ENCODE measurements at regions not wholly inside any gene's neighbourhood (a gene's known extent, or its start where the extent isn't known, plus 50 kb on each side); places are given as distances from the start of the nearest gene placed in this dataset.

GRCh38 chr5:124102486-124102885 is 590.5 kb downstream of the CSNK1G3 start:
- Histone ChIP-seq H3K36me3 (ENCODE audit: control insufficient read depth, insufficient read depth, low read length) (no peaks in the 10 kb centered on the region), H3K4me3 (ENCODE audit: extremely low read depth, insufficient read depth, low read length, poor library complexity, severe bottlenecking) (no peak overlapping the region), H3K9me3 (ENCODE audit: control insufficient read depth, low read length) (no peaks in the 10 kb centered on the region), H3K4me1 (ENCODE audit: control insufficient read depth, insufficient read depth, low read length, poor library complexity, severe bottlenecking) (no peaks in the 10 kb centered on the region), H3K27ac (ENCODE audit: low read depth, low read length, severe bottlenecking) (no peak overlapping the region)
- no CpG with 5 or more reads among the region's 3 CpGs for WGBS, 2 experiments (ENCODE audit: insufficient coverage in 2 of 2)

- Histone ChIP-seq H3K27ac (ENCODE audit: low read depth, low read length, severe bottlenecking) (no peak overlapping the region), H3K4me1 (ENCODE audit: control insufficient read depth, insufficient read depth, low read length, poor library complexity, severe bottlenecking) (no peaks in the 10 kb centered on the region), H3K9me3 (ENCODE audit: control insufficient read depth, low read length) (no peaks in the 10 kb centered on the region), H3K36me3 (ENCODE audit: control insufficient read depth, insufficient read depth, low read length) (no peaks in the 10 kb centered on the region), H3K4me3 (ENCODE audit: extremely low read depth, insufficient read depth, low read length, poor library complexity, severe bottlenecking) (no peak overlapping the region)
- no CpG with 5 or more reads among the region's 1 CpG for WGBS, 2 experiments (ENCODE audit: insufficient coverage in 2 of 2)
Measured at GRCh38 chr5:124093658-124094057, 581.7 kb downstream of the CSNK1G3 start.

GRCh38 chr5:124090115-124090514 is 578.1 kb downstream of the CSNK1G3 start:
- Histone ChIP-seq H3K27ac (ENCODE audit: low read depth, low read length, severe bottlenecking) (no peak overlapping the region), H3K9me3 (ENCODE audit: control insufficient read depth, low read length) (no peaks in the 10 kb centered on the region)
- 100% methylated on average over 2 of the region's 3 CpGs; no CpG with 5 or more reads in 1 of the 2 experiments for WGBS, 2 experiments (ENCODE audit: insufficient coverage in 2 of 2)

GRCh38 chr5:124089578-124089977 is 577.6 kb downstream of the CSNK1G3 start:
- Histone ChIP-seq H3K27ac (ENCODE audit: low read depth, low read length, severe bottlenecking) (no peak overlapping the region), H3K9me3 (ENCODE audit: control insufficient read depth, low read length) (no peaks in the 10 kb centered on the region)
- 0% methylated on average over 1 of the region's 2 CpGs; no CpG with 5 or more reads in 1 of the 2 experiments for WGBS, 2 experiments (ENCODE audit: insufficient coverage in 2 of 2)

More at GRCh38 chr5:124090115-124090514, 578.1 kb downstream of the CSNK1G3 start:
- Histone ChIP-seq H3K4me3 (ENCODE audit: extremely low read depth, insufficient read depth, low read length, poor library complexity, severe bottlenecking) (no peak overlapping the region), H3K4me1 (ENCODE audit: control insufficient read depth, insufficient read depth, low read length, poor library complexity, severe bottlenecking) (no peaks in the 10 kb centered on the region), H3K36me3 (ENCODE audit: control insufficient read depth, insufficient read depth, low read length) (no peaks in the 10 kb centered on the region)

GRCh38 chr5:124088289-124089032 is 576.5 kb downstream of the CSNK1G3 start:
- WGBS, 2 experiments (ENCODE audit: insufficient coverage in 2 of 2) = no CpG with 5 or more reads among the region's 5 CpGs
- Histone ChIP-seq H3K27ac (ENCODE audit: low read depth, low read length, severe bottlenecking) (no peak overlapping the region), H3K4me3 (ENCODE audit: extremely low read depth, insufficient read depth, low read length, poor library complexity, severe bottlenecking) (no peak overlapping the region)

More at GRCh38 chr5:124089578-124089977, 577.6 kb downstream of the CSNK1G3 start:
- Histone ChIP-seq H3K4me3 (ENCODE audit: extremely low read depth, insufficient read depth, low read length, poor library complexity, severe bottlenecking) (no peak overlapping the region), H3K36me3 (ENCODE audit: control insufficient read depth, insufficient read depth, low read length) (no peaks in the 10 kb centered on the region), H3K4me1 (ENCODE audit: control insufficient read depth, insufficient read depth, low read length, poor library complexity, severe bottlenecking) (no peaks in the 10 kb centered on the region)

GRCh38 chr5:124087752-124088151 is 575.8 kb downstream of the CSNK1G3 start:
- Histone ChIP-seq H3K36me3 (ENCODE audit: control insufficient read depth, insufficient read depth, low read length) (no peaks in the 10 kb centered on the region), H3K9me3 (ENCODE audit: control insufficient read depth, low read length) (no peaks in the 10 kb centered on the region), H3K4me1 (ENCODE audit: control insufficient read depth, insufficient read depth, low read length, poor library complexity, severe bottlenecking) (no peaks in the 10 kb centered on the region), H3K4me3 (ENCODE audit: extremely low read depth, insufficient read depth, low read length, poor library complexity, severe bottlenecking) (no peak overlapping the region), H3K27ac (ENCODE audit: low read depth, low read length, severe bottlenecking) (no peak overlapping the region)
- WGBS, 2 experiments (ENCODE audit: insufficient coverage in 2 of 2) = 8 to 30% methylated on average over 2 of the region's 2 CpGs

More at GRCh38 chr5:124088289-124089032, 576.5 kb downstream of the CSNK1G3 start:
- Histone ChIP-seq H3K9me3 (ENCODE audit: control insufficient read depth, low read length) (no peaks in the 10 kb centered on the region), H3K4me1 (ENCODE audit: control insufficient read depth, insufficient read depth, low read length, poor library complexity, severe bottlenecking) (no peaks in the 10 kb centered on the region), H3K36me3 (ENCODE audit: control insufficient read depth, insufficient read depth, low read length) (no peaks in the 10 kb centered on the region)

GRCh38 chr5:124080256-124080655 is 568.3 kb downstream of the CSNK1G3 start:
- no peak overlapping the region for H3K27ac ChIP-seq (ENCODE audit: low read depth, low read length, severe bottlenecking)
- no peak overlapping the region for H3K4me3 ChIP-seq (ENCODE audit: extremely low read depth, insufficient read depth, low read length, poor library complexity, severe bottlenecking)
- H3K36me3 ChIP-seq (ENCODE audit: control insufficient read depth, insufficient read depth, low read length) = no peaks in the 10 kb centered on the region
- peaks cover 9% of the 10 kb centered on the region for H3K4me1 ChIP-seq (ENCODE audit: control insufficient read depth, insufficient read depth, low read length, poor library complexity, severe bottlenecking)
- no peaks in the 10 kb centered on the region for H3K9me3 ChIP-seq (ENCODE audit: control insufficient read depth, low read length)

GRCh38 chr5:124079062-124079461 is 567.1 kb downstream of the CSNK1G3 start:
- Histone ChIP-seq H3K9me3 (ENCODE audit: control insufficient read depth, low read length) (no peaks in the 10 kb centered on the region), H3K36me3 (ENCODE audit: control insufficient read depth, insufficient read depth, low read length) (no peaks in the 10 kb centered on the region), H3K27ac (ENCODE audit: low read depth, low read length, severe bottlenecking) (no peak overlapping the region), H3K4me1 (ENCODE audit: control insufficient read depth, insufficient read depth, low read length, poor library complexity, severe bottlenecking) (peaks cover 9% of the 10 kb centered on the region), H3K4me3 (ENCODE audit: extremely low read depth, insufficient read depth, low read length, poor library complexity, severe bottlenecking) (no peak overlapping the region)

GRCh38 chr5:124074500-124074899 is 562.5 kb downstream of the CSNK1G3 start:
- no peak overlapping the region for H3K4me3 ChIP-seq (ENCODE audit: extremely low read depth, insufficient read depth, low read length, poor library complexity, severe bottlenecking)

GRCh38 chr5:124072570-124072969 is 560.6 kb downstream of the CSNK1G3 start:
- no peaks in the 10 kb centered on the region for H3K36me3 ChIP-seq (ENCODE audit: control insufficient read depth, insufficient read depth, low read length)
- peaks cover 9% of the 10 kb centered on the region for H3K4me1 ChIP-seq (ENCODE audit: control insufficient read depth, insufficient read depth, low read length, poor library complexity, severe bottlenecking)
- no peak overlapping the region for H3K27ac ChIP-seq (ENCODE audit: low read depth, low read length, severe bottlenecking)
- no peak overlapping the region for H3K4me3 ChIP-seq (ENCODE audit: extremely low read depth, insufficient read depth, low read length, poor library complexity, severe bottlenecking)
- no peaks in the 10 kb centered on the region for H3K9me3 ChIP-seq (ENCODE audit: control insufficient read depth, low read length)

More at GRCh38 chr5:124074500-124074899, 562.5 kb downstream of the CSNK1G3 start:
- Histone ChIP-seq H3K36me3 (ENCODE audit: control insufficient read depth, insufficient read depth, low read length) (no peaks in the 10 kb centered on the region), H3K27ac (ENCODE audit: low read depth, low read length, severe bottlenecking) (no peak overlapping the region), H3K4me1 (ENCODE audit: control insufficient read depth, insufficient read depth, low read length, poor library complexity, severe bottlenecking) (peaks cover 9% of the 10 kb centered on the region), H3K9me3 (ENCODE audit: control insufficient read depth, low read length) (no peaks in the 10 kb centered on the region)

- whole genome bisulfite sequencing, 2 experiments (ENCODE audit: insufficient coverage in 2 of 2) = 53 to 67% methylated on average over 3 of the region's 4 CpGs
- Histone ChIP-seq H3K4me3 (ENCODE audit: extremely low read depth, insufficient read depth, low read length, poor library complexity, severe bottlenecking) (no peak overlapping the region), H3K27ac (ENCODE audit: low read depth, low read length, severe bottlenecking) (peak overlapping the region; percentile 37), H3K36me3 (ENCODE audit: control insufficient read depth, insufficient read depth, low read length) (no peaks in the 10 kb centered on the region), H3K4me1 (ENCODE audit: control insufficient read depth, insufficient read depth, low read length, poor library complexity, severe bottlenecking) (peaks cover 9% of the 10 kb centered on the region), H3K9me3 (ENCODE audit: control insufficient read depth, low read length) (no peaks in the 10 kb centered on the region)
Measured at GRCh38 chr5:124071039-124071438, 559.1 kb downstream of the CSNK1G3 start.
